Uterus (tissue), 2 donors: ENCODE measurements at regions not wholly inside any gene's neighbourhood (a gene's known extent, or its start where the extent isn't known, plus 50 kb on each side); places are given as distances from the start of the nearest gene placed in this dataset.

ENCODE experiments used
- POLR2A ChIP-seq, 2 donors: fragments of 450-650 bp; IDR thresholded peaks; one replicate each; pipeline ENCODE4 v1.6.1; 2016; ENCODE audit warnings: antibody characterized with exemption in 2 of 2, mild to moderate bottlenecking in 1 of 2, moderate library complexity in 1 of 2
- TF ChIP-seq, protein P1 (sequence below), 4 experiments: fragments of 200-600 bp in 2 of 4; fragments of 450-650 bp in 2 of 4; sonication (generic) in 2 of 4; IDR thresholded peaks; one replicate each; pipeline ENCODE4 v1.5.1; 2016 to 2019; ENCODE audit warnings: antibody characterized with exemption in 4 of 4, mild to moderate bottlenecking in 2 of 4, moderate library complexity in 1 of 4

DNA sequence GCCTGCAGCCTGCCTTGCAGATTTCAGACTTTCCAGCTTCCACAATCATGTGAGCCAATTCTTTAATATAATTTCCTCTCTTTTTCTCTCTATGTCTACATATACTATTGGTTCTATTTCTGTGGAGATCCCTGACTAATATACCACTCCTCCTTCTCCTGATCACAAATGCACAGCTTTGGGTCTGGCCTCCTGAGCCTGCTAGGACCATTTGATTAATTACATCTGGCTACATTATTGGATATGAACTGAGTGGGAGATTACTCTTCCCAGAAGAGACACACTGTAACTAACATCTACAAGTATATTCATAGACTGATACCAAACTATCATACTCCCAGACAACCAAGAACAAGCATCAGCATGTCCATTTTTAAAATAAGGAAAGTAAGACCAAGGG, 188.9 kb upstream of the LMCD1 start:
- TF ChIP-seq, protein P1, sequence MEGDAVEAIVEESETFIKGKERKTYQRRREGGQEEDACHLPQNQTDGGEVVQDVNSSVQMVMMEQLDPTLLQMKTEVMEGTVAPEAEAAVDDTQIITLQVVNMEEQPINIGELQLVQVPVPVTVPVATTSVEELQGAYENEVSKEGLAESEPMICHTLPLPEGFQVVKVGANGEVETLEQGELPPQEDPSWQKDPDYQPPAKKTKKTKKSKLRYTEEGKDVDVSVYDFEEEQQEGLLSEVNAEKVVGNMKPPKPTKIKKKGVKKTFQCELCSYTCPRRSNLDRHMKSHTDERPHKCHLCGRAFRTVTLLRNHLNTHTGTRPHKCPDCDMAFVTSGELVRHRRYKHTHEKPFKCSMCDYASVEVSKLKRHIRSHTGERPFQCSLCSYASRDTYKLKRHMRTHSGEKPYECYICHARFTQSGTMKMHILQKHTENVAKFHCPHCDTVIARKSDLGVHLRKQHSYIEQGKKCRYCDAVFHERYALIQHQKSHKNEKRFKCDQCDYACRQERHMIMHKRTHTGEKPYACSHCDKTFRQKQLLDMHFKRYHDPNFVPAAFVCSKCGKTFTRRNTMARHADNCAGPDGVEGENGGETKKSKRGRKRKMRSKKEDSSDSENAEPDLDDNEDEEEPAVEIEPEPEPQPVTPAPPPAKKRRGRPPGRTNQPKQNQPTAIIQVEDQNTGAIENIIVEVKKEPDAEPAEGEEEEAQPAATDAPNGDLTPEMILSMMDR (IDR thresholded peaks at IDR 0.05), result no peak
- TF ChIP-seq POLR2A (IDR thresholded peaks at IDR 0.05), result no peak
